GM23248 (cell line): ENCODE measurements at regions not wholly inside any gene's neighbourhood (a gene's known extent, or its start where the extent isn't known, plus 50 kb on each side); places are given as distances from the start of the nearest gene placed in this dataset.
"Not testable (repeated sequence)": the region's sequence is repeated elsewhere in the genome, so short reads cannot be mapped to it uniquely, and the experiment has no call there.

Experiments used
- EZH2 ChIP-seq: fragments of 200-600 bp; sonication (generic); IDR thresholded peaks from 2 replicates; pipeline ENCODE4 v1.6.1; 2018; ENCODE audit warnings: antibody characterized with exemption, mild to moderate bottlenecking; ENCODE audit not compliant: insufficient read depth, poor library complexity, severe bottlenecking
- EZH2phosphoT487 ChIP-seq: fragments of 200-600 bp; sonication (generic); IDR thresholded peaks from 2 replicates; pipeline ENCODE4 v1.6.1; 2018; ENCODE audit warnings: antibody characterized with exemption, moderate library complexity, mild to moderate bottlenecking, low read depth; ENCODE audit not compliant: insufficient read depth

GRCh38 chr21:5143011-5143410 is 5378.4 kb upstream of the TPTE start:
- TF ChIP-seq EZH2, EZH2phosphoT487: not testable (repeated sequence)
